IMR-90 (cell line): ENCODE measurements at regions not wholly inside any gene's neighbourhood (a gene's known extent, or its start where the extent isn't known, plus 50 kb on each side); places are given as distances from the start of the nearest gene placed in this dataset.

Experiments
- CTCF ChIP-seq: conservative IDR thresholded peaks from 2 replicates; pipeline ENCODE4 v1.5.1; 2012; ENCODE audit warnings: mild to moderate bottlenecking, low read depth, low read length, improper control_type of control experiment
- POLR2A ChIP-seq: IDR thresholded peaks from 2 replicates; pipeline ENCODE4 v1.6.1; 2012; ENCODE audit warnings: mild to moderate bottlenecking, low read depth, low read length

- no peak for TF ChIP-seq POLR2A
- TF ChIP-seq CTCF = no peak
Measured at GRCh38 chr6:105968603-105969333, 117.4 kb upstream of the PRDM1 start.
